GM23338 (cell line): ENCODE measurements at regions not wholly inside any gene's neighbourhood (a gene's known extent, or its start where the extent isn't known, plus 50 kb on each side); places are given as distances from the start of the nearest gene placed in this dataset.

ENCODE experiments used
- ATAC-seq: fragments of 200-7000 bp; cut with Tn5 transposase; 3 replicates; pipeline ENCODE4 v1.9.1; 2020
- DNase-seq: peaks from one replicate; pipeline ENCODE4 v3.0.0-alpha.2; 2015; ENCODE audit warnings: low spot score
- H2AFZ ChIP-seq: fragments of 200-600 bp; sonication (generic); 2 replicates; pipeline ENCODE4 v1.8.0; 2016; ENCODE audit warnings: antibody characterized with exemption, mild to moderate bottlenecking, moderate library complexity
- H3F3A ChIP-seq: fragments of 200-600 bp; sonication (generic); replicated peaks from 2 replicates; pipeline ENCODE4 v1.8.0; 2017; ENCODE audit warnings: antibody characterized with exemption, mixed run types, low read depth
- H3K27ac ChIP-seq: fragments of 200-600 bp; sonication (generic); 2 replicates; pipeline ENCODE4 v1.6.1; 2016; ENCODE audit warnings: low read depth
- H3K27me3 ChIP-seq: fragments of 200-600 bp; sonication (generic); 2 replicates; pipeline ENCODE4 v1.8.0; 2016; ENCODE audit warnings: mild to moderate bottlenecking, mixed run types, moderate library complexity; ENCODE audit not compliant: insufficient read depth
- H3K36me3 ChIP-seq: fragments of 200-600 bp; sonication (generic); 2 replicates; pipeline ENCODE4 v1.8.0; 2016; ENCODE audit warnings: mild to moderate bottlenecking; ENCODE audit not compliant: insufficient read depth
- H3K4me1 ChIP-seq: fragments of 200-600 bp; sonication (generic); 2 replicates; pipeline ENCODE4 v1.8.0; 2016; ENCODE audit warnings: mild to moderate bottlenecking, moderate library complexity; ENCODE audit not compliant: insufficient read depth
- H3K4me2 ChIP-seq: fragments of 200-600 bp; sonication (generic); 2 replicates; pipeline ENCODE4 v1.7.1; 2017; ENCODE audit warnings: mixed run types
- H3K4me3 ChIP-seq: fragments of 200-600 bp; sonication (generic); 2 replicates; pipeline ENCODE4 v1.6.1; 2016; ENCODE audit warnings: mixed run types
- H3K79me2 ChIP-seq: fragments of 200-600 bp; sonication (generic); replicated peaks from 2 replicates; pipeline ENCODE4 v1.8.0; 2017; ENCODE audit warnings: mild to moderate bottlenecking; ENCODE audit not compliant: insufficient read depth
- H3K9me2 ChIP-seq: fragments of 200-600 bp; sonication (generic); 2 replicates; pipeline ENCODE4 v1.8.0; 2017; ENCODE audit not compliant: insufficient read depth
- H4K20me1 ChIP-seq: fragments of 200-600 bp; sonication (generic); replicated peaks from 2 replicates; pipeline ENCODE4 v1.8.0; 2017; ENCODE audit warnings: mild to moderate bottlenecking; ENCODE audit not compliant: insufficient read depth
- H3K27ac Mint-ChIP-seq: 2 replicates; pipeline ENCODE4 v1.8.0; 2020; ENCODE audit warnings: inconsistent platforms, mild to moderate bottlenecking, moderate library complexity, mixed read lengths
- H3K27me3 Mint-ChIP-seq: 3 replicates; pipeline ENCODE4 v1.8.0; 2022; ENCODE audit warnings: low read depth, mild to moderate bottlenecking, moderate library complexity, mixed read lengths, inconsistent platforms; ENCODE audit not compliant: insufficient read depth, poor library complexity
- H3K36me3 Mint-ChIP-seq: 3 replicates; pipeline ENCODE4 v1.8.0; 2021; ENCODE audit warnings: low read depth, mild to moderate bottlenecking, inconsistent platforms, moderate library complexity, mixed read lengths
- H3K4me1 Mint-ChIP-seq: 3 replicates; pipeline ENCODE4 v1.8.0; 2020; ENCODE audit warnings: mild to moderate bottlenecking, inconsistent platforms, mixed read lengths
- H3K4me3 Mint-ChIP-seq: 3 replicates; pipeline ENCODE4 v1.8.0; 2021; ENCODE audit warnings: moderate library complexity, mild to moderate bottlenecking, inconsistent platforms, mixed read lengths
- H3K9me3 Mint-ChIP-seq: 3 replicates; pipeline ENCODE4 v1.8.0; 2020; ENCODE audit warnings: moderate library complexity, mild to moderate bottlenecking, inconsistent platforms, mixed read lengths
- CREB1 ChIP-seq: fragments of 250-450 bp; sonication (Bioruptor Pico); IDR thresholded peaks from 2 replicates; pipeline ENCODE4 v1.5.0; 2020; ENCODE audit warnings: low read depth, mild to moderate bottlenecking, moderate library complexity
- CTCF ChIP-seq, 2 experiments: fragments of 200-600 bp in 1 of 2; sonication (generic) in 1 of 2; conservative IDR thresholded peaks; 2 replicates each; pipeline versions ENCODE4 v1.5.1 to v1.6.1; 2016 to 2017; ENCODE audit warnings: antibody characterized with exemption in 2 of 2, low read depth in 2 of 2, mild to moderate bottlenecking in 2 of 2, moderate library complexity in 1 of 2
- ETS1 ChIP-seq: IDR thresholded peaks from 2 replicates; pipeline ENCODE4 v1.6.1; 2016; ENCODE audit warnings: antibody characterized with exemption
- EZH2 ChIP-seq: fragments of 200-600 bp; sonication (generic); IDR thresholded peaks from one replicate; pipeline ENCODE4 v1.8.0; 2017; ENCODE audit warnings: antibody characterized with exemption, mild to moderate bottlenecking, low read depth; ENCODE audit not compliant: unreplicated experiment
- EZH2phosphoT487 ChIP-seq: fragments of 200-600 bp; sonication (generic); IDR thresholded peaks from one replicate; pipeline ENCODE4 v1.8.1; 2018; ENCODE audit warnings: antibody characterized with exemption; ENCODE audit not compliant: unreplicated experiment
- JUNB ChIP-seq: IDR thresholded peaks from one replicate; pipeline ENCODE4 v1.6.1; 2016; ENCODE audit warnings: antibody characterized with exemption; ENCODE audit not compliant: unreplicated experiment
- NANOG ChIP-seq: IDR thresholded peaks from 2 replicates; pipeline ENCODE4 v1.6.1; 2016; ENCODE audit warnings: antibody characterized with exemption, borderline replicate concordance
- POLR2AphosphoS5 ChIP-seq: IDR thresholded peaks from 2 replicates; pipeline ENCODE4 v1.6.1; 2016; ENCODE audit warnings: antibody characterized with exemption, low read depth
- REST ChIP-seq: IDR thresholded peaks from one replicate; pipeline ENCODE4 v1.6.1; 2018; ENCODE audit warnings: antibody characterized with exemption; ENCODE audit not compliant: unreplicated experiment
- STAT1 ChIP-seq: IDR thresholded peaks from one replicate; pipeline ENCODE4 v1.6.1; 2016; ENCODE audit warnings: antibody characterized with exemption; ENCODE audit not compliant: unreplicated experiment
- ZNF114 ChIP-seq: fragments of 250-450 bp; sonication (Bioruptor Pico); IDR thresholded peaks from 2 replicates; pipeline ENCODE4 v1.5.0; 2020; ENCODE audit warnings: mild to moderate bottlenecking, moderate library complexity
- ZNF331 ChIP-seq: fragments of 250-450 bp; sonication (Bioruptor Pico); IDR thresholded peaks from 2 replicates; pipeline ENCODE4 v1.5.0; 2020; ENCODE audit warnings: low read depth, mild to moderate bottlenecking, moderate library complexity
- ZNF462 ChIP-seq: fragments of 250-450 bp; sonication (Bioruptor Pico); IDR thresholded peaks from 2 replicates; pipeline ENCODE4 v1.5.0; 2020; ENCODE audit warnings: mild to moderate bottlenecking, moderate library complexity

GRCh38 chr2:186274936-186275575 is 211.0 kb upstream of the ZC3H15 start:
- Histone ChIP-seq H3K79me2 (no peaks in the 10 kb centered on the region), H3K4me1 (no peaks in the 10 kb centered on the region; the same call in 1 of the 2 replicates), H3K9me2 (peaks cover 5% of the 10 kb centered on the region), H3K27ac (no peak overlapping the region), H3K27me3 (no peaks in the 10 kb centered on the region), H2AFZ (no peak overlapping the region), H4K20me1 (no peaks in the 10 kb centered on the region), H3F3A (no peaks in the 10 kb centered on the region), H3K4me2 (no peak overlapping the region), H3K36me3 (no peaks in the 10 kb centered on the region; the same call in 1 of the 2 replicates), H3K4me3 (no peak overlapping the region)
- H3K27ac Mint-ChIP-seq = no peak overlapping the region
- peaks cover 21% of the 10 kb centered on the region; the same call in 2 of the 3 replicates for H3K9me3 Mint-ChIP-seq
- no peak for ATAC-seq
- peak; percentile 41 for DNase-seq
- H3K27me3 Mint-ChIP-seq = no peaks in the 10 kb centered on the region
- TF ChIP-seq EZH2phosphoT487 (no peak), ZNF114 (no peak), JUNB (no peak), ZNF331 (CRISPR knock-in tag) (no peak), REST (no peak), NANOG (no peak), EZH2 (no peak), POLR2AphosphoS5 (no peak), ZNF462 (CRISPR knock-in tag) (no peak), ETS1 (no peak), CREB1 (CRISPR knock-in tag) (no peak), CTCF (conservative IDR thresholded peaks at IDR 0.05; ENCODE audit: low read depth in 2 of 2) (no peak), STAT1 (no peak)
- H3K36me3 Mint-ChIP-seq = peaks cover 24% of the 10 kb centered on the region
- no peak overlapping the region for H3K4me3 Mint-ChIP-seq
- no peaks in the 10 kb centered on the region for H3K4me1 Mint-ChIP-seq
